ENCODE measurements at regions not wholly inside any gene's neighbourhood (a gene's known extent, or its start where the extent isn't known, plus 50 kb on each side); places are given as distances from the start of the nearest gene placed in this dataset.
"Not testable (repeated sequence)": the region's sequence is repeated elsewhere in the genome, so short reads cannot be mapped to it uniquely, and the experiment has no call there.

DNA sequence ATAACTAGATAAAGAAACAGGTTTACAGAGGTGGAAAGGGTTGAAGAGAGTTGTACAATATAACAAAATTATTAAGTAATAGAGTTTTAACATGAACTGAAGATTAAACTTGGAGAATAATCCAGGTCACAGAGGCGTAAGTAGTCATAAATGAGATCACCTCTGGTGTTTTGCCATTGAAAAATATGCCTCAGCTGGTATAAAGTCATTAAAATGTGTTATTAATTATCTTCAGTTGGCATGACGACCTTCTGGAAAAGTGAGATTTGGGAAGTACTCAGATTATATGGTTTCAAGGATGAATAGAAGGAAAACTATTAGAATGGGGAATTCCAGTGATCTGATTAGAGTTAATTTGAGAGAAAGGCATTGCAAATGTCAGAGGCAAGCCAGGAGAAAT is 237.5 kb upstream of the ANXA10 start:
- TF ChIP-seq EZH2phosphoT487 (IDR thresholded peaks at IDR 0.05; ENCODE audit: borderline replicate concordance) (no peak), CTCF (conservative IDR thresholded peaks at IDR 0.05; ENCODE audit: low read length) (no peak)
- H3K9me3 ChIP-seq (ENCODE audit: insufficient read depth, low read depth, low read length), result no peaks in the 10 kb centered on the region
- no peaks in the 10 kb centered on the region for H3F3A ChIP-seq (ENCODE audit: low read depth)
- H3K79me2 ChIP-seq (ENCODE audit: insufficient read depth, low read length), result no peaks in the 10 kb centered on the region
- H3K4me1 ChIP-seq (ENCODE audit: insufficient read depth, low read length, poor library complexity, severe bottlenecking), result no peaks in the 10 kb centered on the region
- no peak overlapping the region for H3K4me2 ChIP-seq (ENCODE audit: low read depth, low read length, poor library complexity, severe bottlenecking)
- H3K9me2 ChIP-seq (replicated peaks; ENCODE audit: low read depth, low read length), result no peaks in the 10 kb centered on the region
- H2AFZ ChIP-seq (ENCODE audit: low read length), result no peak overlapping the region
- no peak overlapping the region for H3K9ac ChIP-seq (ENCODE audit: low read depth, low read length, poor library complexity, severe bottlenecking)
- H3K4me3 ChIP-seq (ENCODE audit: low read length, poor library complexity, severe bottlenecking), result no peak overlapping the region
- H4K20me1 ChIP-seq (ENCODE audit: insufficient read depth, low read length, poor library complexity, severe bottlenecking), result no peaks in the 10 kb centered on the region
- H3K36me3 ChIP-seq (ENCODE audit: insufficient read depth, low read length), result no peaks in the 10 kb centered on the region
- no peaks in the 10 kb centered on the region for H3K27me3 ChIP-seq (ENCODE audit: insufficient read depth, low read length, poor library complexity, severe bottlenecking)

- not testable (repeated sequence) for H3K36me3 ChIP-seq (ENCODE audit: insufficient read depth, low read length); H3K27me3 ChIP-seq (ENCODE audit: insufficient read depth, low read length, poor library complexity, severe bottlenecking); H2AFZ ChIP-seq (ENCODE audit: low read length); H3K9ac ChIP-seq (ENCODE audit: low read depth, low read length, poor library complexity, severe bottlenecking); H3K79me2 ChIP-seq (ENCODE audit: insufficient read depth, low read length); H3K4me1 ChIP-seq (ENCODE audit: insufficient read depth, low read length, poor library complexity, severe bottlenecking); H3K4me3 ChIP-seq (ENCODE audit: low read length, poor library complexity, severe bottlenecking); H3F3A ChIP-seq (ENCODE audit: low read depth); H4K20me1 ChIP-seq (ENCODE audit: insufficient read depth, low read length, poor library complexity, severe bottlenecking); H3K9me3 ChIP-seq (ENCODE audit: insufficient read depth, low read depth, low read length); H3K9me2 ChIP-seq (replicated peaks; ENCODE audit: low read depth, low read length); H3K4me2 ChIP-seq (ENCODE audit: low read depth, low read length, poor library complexity, severe bottlenecking)
These were observed 234.2 kb upstream of the ANXA10 start for GRCh38 chr4:167858127-167858526.

GRCh38 chr4:167867191-167867590 is 225.1 kb upstream of the ANXA10 start:
- H2AFZ ChIP-seq (ENCODE audit: low read length), result no peak overlapping the region
- no peaks in the 10 kb centered on the region for H3F3A ChIP-seq (ENCODE audit: low read depth)
- H3K4me1 ChIP-seq (ENCODE audit: insufficient read depth, low read length, poor library complexity, severe bottlenecking), result no peaks in the 10 kb centered on the region
- no peak overlapping the region for H3K9ac ChIP-seq (ENCODE audit: low read depth, low read length, poor library complexity, severe bottlenecking)
- no peaks in the 10 kb centered on the region for H4K20me1 ChIP-seq (ENCODE audit: insufficient read depth, low read length, poor library complexity, severe bottlenecking)
- no peak for TF ChIP-seq EZH2phosphoT487 (IDR thresholded peaks at IDR 0.05; ENCODE audit: borderline replicate concordance)
- TF ChIP-seq CTCF (conservative IDR thresholded peaks at IDR 0.05; ENCODE audit: low read length), result no peak
- no peaks in the 10 kb centered on the region for H3K27me3 ChIP-seq (ENCODE audit: insufficient read depth, low read length, poor library complexity, severe bottlenecking)
- no peaks in the 10 kb centered on the region for H3K9me3 ChIP-seq (ENCODE audit: insufficient read depth, low read depth, low read length)
- no peaks in the 10 kb centered on the region for H3K9me2 ChIP-seq (replicated peaks; ENCODE audit: low read depth, low read length)
- H3K79me2 ChIP-seq (ENCODE audit: insufficient read depth, low read length), result no peaks in the 10 kb centered on the region
- H3K4me2 ChIP-seq (ENCODE audit: low read depth, low read length, poor library complexity, severe bottlenecking), result no peak overlapping the region
- no peaks in the 10 kb centered on the region for H3K36me3 ChIP-seq (ENCODE audit: insufficient read depth, low read length)
- no peak overlapping the region for H3K4me3 ChIP-seq (ENCODE audit: low read length, poor library complexity, severe bottlenecking)

- H2AFZ ChIP-seq (ENCODE audit: low read length), result no peak overlapping the region
- TF ChIP-seq EZH2phosphoT487 (IDR thresholded peaks at IDR 0.05; ENCODE audit: borderline replicate concordance), result no peak
- TF ChIP-seq CTCF (conservative IDR thresholded peaks at IDR 0.05; ENCODE audit: low read length), result no peak
- no peak overlapping the region for H3K4me3 ChIP-seq (ENCODE audit: low read length, poor library complexity, severe bottlenecking)
- no peaks in the 10 kb centered on the region for H3K9me2 ChIP-seq (replicated peaks; ENCODE audit: low read depth, low read length)
- no peaks in the 10 kb centered on the region for H4K20me1 ChIP-seq (ENCODE audit: insufficient read depth, low read length, poor library complexity, severe bottlenecking)
- H3K4me1 ChIP-seq (ENCODE audit: insufficient read depth, low read length, poor library complexity, severe bottlenecking), result no peaks in the 10 kb centered on the region
- H3F3A ChIP-seq (ENCODE audit: low read depth), result no peaks in the 10 kb centered on the region
- no peak overlapping the region for H3K9ac ChIP-seq (ENCODE audit: low read depth, low read length, poor library complexity, severe bottlenecking)
- H3K9me3 ChIP-seq (ENCODE audit: insufficient read depth, low read depth, low read length), result no peaks in the 10 kb centered on the region
- H3K4me2 ChIP-seq (ENCODE audit: low read depth, low read length, poor library complexity, severe bottlenecking), result no peak overlapping the region
- H3K27me3 ChIP-seq (ENCODE audit: insufficient read depth, low read length, poor library complexity, severe bottlenecking), result no peaks in the 10 kb centered on the region
- no peaks in the 10 kb centered on the region for H3K36me3 ChIP-seq (ENCODE audit: insufficient read depth, low read length)
- H3K79me2 ChIP-seq (ENCODE audit: insufficient read depth, low read length), result no peaks in the 10 kb centered on the region
These were observed 224.2 kb upstream of the ANXA10 start for GRCh38 chr4:167868163-167868562.
